NT2/D1 (cell line): ENCODE measurements at regions not wholly inside any gene's neighbourhood (a gene's known extent, or its start where the extent isn't known, plus 50 kb on each side); places are given as distances from the start of the nearest gene placed in this dataset.

Experiments
- DNase-seq: peaks from one replicate; pipeline ENCODE4 v3.0.0-alpha.2; 2011; ENCODE audit warnings: low read depth, low spot score
- H3K27me3 ChIP-seq: 2 replicates; pipeline ENCODE4 v1.6.0; 2011; ENCODE audit warnings: mild to moderate bottlenecking; ENCODE audit not compliant: insufficient read length, insufficient read depth
- H3K36me3 ChIP-seq: 2 replicates; pipeline ENCODE4 v1.6.1; 2011; ENCODE audit warnings: mild to moderate bottlenecking, low read length, mixed read lengths; ENCODE audit not compliant: insufficient read depth, insufficient read length
- H3K4me1 ChIP-seq: 2 replicates; pipeline ENCODE4 v1.5.1; 2011; ENCODE audit not compliant: insufficient read depth, insufficient read length
- H3K4me3 ChIP-seq: 2 replicates; pipeline ENCODE4 v1.5.1; 2011; ENCODE audit warnings: low read depth; ENCODE audit not compliant: insufficient read length
- H3K9ac ChIP-seq: 2 replicates; pipeline ENCODE4 v1.6.0; 2011; ENCODE audit warnings: low read depth; ENCODE audit not compliant: insufficient read length
- H3K9me3 ChIP-seq: 2 replicates; pipeline ENCODE4 v1.5.1; 2011; ENCODE audit warnings: mild to moderate bottlenecking, low read length; ENCODE audit not compliant: insufficient read depth
- SUZ12 ChIP-seq: IDR thresholded peaks from 2 replicates; pipeline ENCODE4 v1.6.1; 2011; ENCODE audit not compliant: insufficient read length, insufficient read depth; ENCODE audit errors: extremely low read depth
- YY1 ChIP-seq: IDR thresholded peaks from 2 replicates; pipeline ENCODE4 v1.6.1; 2011; ENCODE audit not compliant: insufficient read length, insufficient read depth
- ZNF274 ChIP-seq: IDR thresholded peaks from 2 replicates; pipeline ENCODE4 v1.6.1; 2011; ENCODE audit warnings: mild to moderate bottlenecking, low read depth, low read length

DNA sequence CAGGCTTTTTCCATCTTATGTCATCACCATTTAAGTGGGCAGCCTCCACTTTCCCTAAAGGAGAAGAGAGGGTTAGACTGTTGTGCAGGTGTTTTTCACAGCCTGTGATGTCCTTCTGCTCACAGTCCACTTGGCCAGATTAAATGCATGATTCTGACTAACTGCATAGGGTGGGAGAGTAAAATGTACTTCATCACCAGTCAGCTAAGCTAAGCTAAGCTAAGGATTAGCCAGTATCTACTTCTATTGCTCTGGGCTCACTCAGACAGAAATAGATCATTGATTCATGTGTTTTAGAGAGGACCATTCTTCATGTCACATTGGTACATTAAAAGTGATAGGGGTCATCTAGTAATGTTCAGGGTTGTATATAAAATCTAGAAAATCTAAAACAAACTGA, 1013.1 kb downstream of the NTRK3 start:
- no peak for TF ChIP-seq SUZ12
- no peak for TF ChIP-seq ZNF274
- no peak for TF ChIP-seq YY1

DNA sequence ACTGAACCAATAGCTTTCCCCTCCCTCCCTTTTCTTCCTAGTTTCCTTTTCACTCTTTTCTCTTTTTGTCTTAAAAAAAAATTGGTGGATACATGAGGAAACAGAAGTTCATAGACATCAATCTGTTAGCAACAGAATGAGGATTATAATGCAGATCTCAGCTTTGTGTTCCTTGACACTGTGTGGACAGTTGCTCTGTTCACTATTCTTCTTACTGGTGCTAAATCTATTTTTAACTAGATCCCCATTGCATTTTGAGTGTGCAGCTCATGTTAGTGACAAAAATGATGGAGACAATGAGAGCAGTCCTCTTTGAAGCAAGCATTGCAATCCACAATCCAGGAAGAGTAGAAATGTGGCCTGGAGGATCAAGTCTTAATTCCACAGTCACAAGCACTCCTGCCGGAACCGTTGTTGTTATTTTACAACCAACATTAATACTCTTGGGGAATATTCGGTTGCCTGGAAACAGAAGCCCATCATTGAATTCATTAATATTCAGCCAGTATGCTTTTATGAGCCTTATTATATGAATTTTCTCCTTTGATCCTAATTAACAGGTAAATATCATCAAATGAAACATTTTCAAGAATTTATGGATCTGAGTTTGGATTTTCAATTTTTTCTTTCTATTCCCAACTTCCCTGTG, 1016.8 kb downstream of the NTRK3 start:
- Histone ChIP-seq H3K27me3 (no peaks in the 10 kb centered on the region), H3K36me3 (no peaks in the 10 kb centered on the region), H3K4me3 (no peak overlapping the region), H3K9me3 (no peaks in the 10 kb centered on the region), H3K9ac (no peak overlapping the region), H3K4me1 (no peaks in the 10 kb centered on the region)
- DNase-seq, result no peak
- TF ChIP-seq ZNF274 (no peak), SUZ12 (no peak), YY1 (no peak)

More for the DNA sequence above, 1013.1 kb downstream of the NTRK3 start:
- H3K36me3 ChIP-seq, result no peaks in the 10 kb centered on the region
- H3K9ac ChIP-seq, result no peak overlapping the region
- no peak for DNase-seq
- H3K4me3 ChIP-seq, result no peak overlapping the region
- no peaks in the 10 kb centered on the region for H3K4me1 ChIP-seq
- no peaks in the 10 kb centered on the region for H3K27me3 ChIP-seq
- H3K9me3 ChIP-seq, result no peaks in the 10 kb centered on the region

DNA sequence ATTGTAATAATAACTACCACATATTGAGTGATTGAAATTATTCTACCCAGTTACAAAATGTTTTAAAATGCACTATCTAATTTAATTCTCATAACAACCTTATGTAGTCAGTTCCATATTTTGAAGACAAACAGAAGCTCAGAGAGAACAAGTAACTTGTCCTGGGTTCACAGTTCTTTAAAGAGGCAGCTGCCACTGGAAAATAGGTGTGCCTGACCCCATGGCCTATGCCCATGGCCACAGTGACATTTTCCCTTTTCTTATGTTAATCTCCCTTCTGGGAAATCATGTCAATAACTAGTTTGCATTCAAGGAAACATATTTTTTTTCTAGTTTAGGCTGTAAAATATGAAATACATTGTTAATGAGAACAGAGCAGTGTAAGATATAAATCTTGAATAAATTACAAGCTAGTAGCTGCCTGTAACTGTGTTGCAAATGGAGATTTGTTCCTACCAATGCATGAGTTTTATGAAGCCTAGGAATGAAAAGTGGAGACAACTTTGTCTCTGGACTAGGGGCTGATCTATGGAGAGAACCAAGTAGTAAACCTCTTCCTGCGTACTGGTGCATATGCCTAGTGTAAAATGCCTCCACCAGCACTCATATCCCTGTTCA, 1018.0 kb downstream of the NTRK3 start:
- Histone ChIP-seq H3K4me3 (no peak overlapping the region), H3K36me3 (no peaks in the 10 kb centered on the region), H3K4me1 (no peaks in the 10 kb centered on the region), H3K9ac (no peak overlapping the region), H3K27me3 (no peaks in the 10 kb centered on the region), H3K9me3 (no peaks in the 10 kb centered on the region)
- no peak for DNase-seq
- no peak for TF ChIP-seq YY1
- TF ChIP-seq ZNF274, result no peak
- TF ChIP-seq SUZ12, result no peak

DNA sequence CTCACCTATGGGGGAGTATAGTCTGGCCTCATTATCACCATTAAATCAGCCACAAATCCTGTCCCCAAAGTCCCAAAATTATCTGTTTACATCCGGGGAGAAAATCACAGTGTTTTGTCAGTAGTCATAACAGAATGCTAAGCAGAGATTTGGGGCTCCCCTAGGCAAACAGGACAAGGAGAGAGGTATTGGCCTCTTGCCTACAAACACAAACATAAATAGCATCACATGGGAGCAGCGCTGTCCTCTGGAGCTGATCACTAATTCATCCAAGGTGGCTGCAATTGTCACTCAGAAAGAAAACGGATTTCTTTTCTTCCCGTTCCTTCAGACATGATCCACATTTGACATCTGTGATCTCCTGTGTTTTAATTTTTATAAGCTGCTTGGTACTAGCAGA, 1028.1 kb downstream of the NTRK3 start:
- H3K36me3 ChIP-seq, result no peaks in the 10 kb centered on the region
- no peak for TF ChIP-seq YY1
- TF ChIP-seq SUZ12, result no peak
- no peak for TF ChIP-seq ZNF274
- H3K4me1 ChIP-seq, result no peaks in the 10 kb centered on the region
- DNase-seq, result no peak
- H3K9ac ChIP-seq, result no peak overlapping the region
- H3K27me3 ChIP-seq, result no peaks in the 10 kb centered on the region
- H3K9me3 ChIP-seq, result no peaks in the 10 kb centered on the region
- H3K4me3 ChIP-seq, result no peak overlapping the region

DNA sequence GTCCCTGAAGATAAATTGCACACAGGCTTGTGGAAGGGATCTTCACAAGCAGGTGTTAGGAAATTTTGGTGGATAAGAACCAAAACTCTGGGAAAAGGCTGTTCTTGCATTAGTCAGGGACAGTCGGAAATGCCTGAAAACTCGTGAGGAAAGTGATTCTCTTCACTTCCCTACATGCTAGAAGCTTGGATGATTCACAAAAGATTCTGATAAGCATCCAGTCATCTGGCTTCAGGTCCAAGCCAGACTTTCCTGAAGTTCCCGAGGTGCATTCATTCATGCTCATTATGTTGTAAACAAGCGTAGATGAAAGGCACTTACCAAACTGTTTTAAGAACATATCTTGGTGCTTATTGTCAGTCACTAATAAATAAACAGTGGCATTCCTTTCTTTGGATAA, 1028.7 kb downstream of the NTRK3 start:
- no peak overlapping the region for H3K4me3 ChIP-seq
- no peaks in the 10 kb centered on the region for H3K4me1 ChIP-seq
- no peak overlapping the region for H3K9ac ChIP-seq
- TF ChIP-seq ZNF274 (no peak), SUZ12 (no peak), YY1 (no peak)
- no peaks in the 10 kb centered on the region for H3K36me3 ChIP-seq
- no peaks in the 10 kb centered on the region for H3K9me3 ChIP-seq
- no peaks in the 10 kb centered on the region for H3K27me3 ChIP-seq
- no peak for DNase-seq

DNA sequence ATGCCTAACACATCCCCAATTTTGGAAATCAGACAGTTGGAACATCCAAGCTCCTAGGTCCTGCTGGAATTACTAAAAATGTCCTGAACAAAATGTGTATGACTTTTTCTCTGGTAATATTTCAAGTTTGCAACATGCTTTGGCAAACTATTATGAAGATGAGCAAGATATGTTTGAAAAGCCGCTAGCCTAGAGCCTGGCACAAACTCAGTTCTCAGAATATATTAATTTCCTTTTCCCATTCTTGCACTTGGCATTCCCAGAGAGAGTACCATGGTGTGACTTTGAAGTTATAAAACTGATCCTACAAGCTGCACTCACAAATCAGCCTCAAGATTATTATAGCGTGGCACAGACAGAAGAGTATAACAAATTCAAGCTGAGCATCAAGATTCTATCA, 1031.1 kb downstream of the NTRK3 start:
- H3K27me3 ChIP-seq, result no peaks in the 10 kb centered on the region
- no peak overlapping the region for H3K4me3 ChIP-seq
- no peak for DNase-seq
- H3K9me3 ChIP-seq, result no peaks in the 10 kb centered on the region
- no peak overlapping the region for H3K9ac ChIP-seq
- no peak for TF ChIP-seq YY1
- TF ChIP-seq SUZ12, result no peak
- TF ChIP-seq ZNF274, result no peak
- no peaks in the 10 kb centered on the region for H3K4me1 ChIP-seq
- no peaks in the 10 kb centered on the region for H3K36me3 ChIP-seq

DNA sequence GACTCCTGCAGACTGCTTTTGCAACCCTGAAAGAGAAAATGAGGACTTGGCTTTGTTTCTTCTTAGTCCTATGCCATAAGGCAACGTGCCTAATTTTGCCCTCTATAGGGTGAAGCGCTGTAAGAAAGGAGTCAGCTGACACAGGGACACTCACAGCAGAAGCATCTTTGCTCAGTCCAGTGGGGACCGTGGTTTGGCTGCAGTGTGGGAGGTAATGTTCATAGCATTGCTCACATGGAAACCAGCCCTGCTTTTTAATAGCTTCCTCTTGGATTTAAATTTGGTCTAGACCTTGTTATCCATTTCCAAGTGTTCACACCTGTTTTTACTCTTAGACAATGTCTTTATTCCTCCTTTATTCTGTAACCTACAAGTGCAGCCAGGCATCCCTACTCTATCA, 1032.1 kb downstream of the NTRK3 start:
- Histone ChIP-seq H3K4me3 (no peak overlapping the region), H3K27me3 (no peaks in the 10 kb centered on the region), H3K36me3 (no peaks in the 10 kb centered on the region), H3K4me1 (no peaks in the 10 kb centered on the region), H3K9me3 (no peaks in the 10 kb centered on the region), H3K9ac (no peak overlapping the region)
- DNase-seq, result no peak
- TF ChIP-seq ZNF274, result no peak
- TF ChIP-seq SUZ12, result no peak
- no peak for TF ChIP-seq YY1
